ENCODE measurements at regions not wholly inside any gene's neighbourhood (a gene's known extent, or its start where the extent isn't known, plus 50 kb on each side); places are given as distances from the start of the nearest gene placed in this dataset.
"Not testable (repeated sequence)": the region's sequence is repeated elsewhere in the genome, so short reads cannot be mapped to it uniquely, and the experiment has no call there.

DNA sequence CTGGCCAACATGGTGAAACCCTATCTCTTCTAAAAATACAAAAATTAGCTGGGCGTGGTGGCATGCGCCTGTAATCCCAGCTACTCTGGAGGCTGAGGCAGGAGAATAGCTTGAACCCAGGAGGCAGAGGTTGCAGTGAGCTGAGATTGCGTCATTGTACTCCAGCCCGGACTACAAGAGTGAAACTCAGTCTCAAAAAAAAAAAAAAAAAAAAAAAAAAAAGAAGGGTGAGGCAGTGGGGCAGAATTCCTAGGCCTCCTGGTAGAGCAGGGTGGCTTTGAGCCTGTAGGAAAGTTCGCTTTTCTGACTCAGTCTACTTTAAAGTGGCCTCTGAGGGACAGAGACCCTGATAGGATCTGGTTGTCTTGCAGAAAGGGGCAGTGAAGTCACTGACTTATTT, 60.8 kb upstream of the GTF3A start:
- TF ChIP-seq SPI1 (IDR thresholded peaks at IDR 0.05; ENCODE audit: low read depth, low read length); POLR2AphosphoS5 (IDR thresholded peaks at IDR 0.05; ENCODE audit: low read depth, low read length); POLR2A (IDR thresholded peaks at IDR 0.05; ENCODE audit: low read depth, low read length); TAF1 (IDR thresholded peaks at IDR 0.05; ENCODE audit: low read depth, low read length); PAX5 (IDR thresholded peaks at IDR 0.05; ENCODE audit: insufficient read depth, low read length, severe bottlenecking): not testable (repeated sequence)
